ENCODE measurements at regions not wholly inside any gene's neighbourhood (a gene's known extent, or its start where the extent isn't known, plus 50 kb on each side); places are given as distances from the start of the nearest gene placed in this dataset.

DNA sequence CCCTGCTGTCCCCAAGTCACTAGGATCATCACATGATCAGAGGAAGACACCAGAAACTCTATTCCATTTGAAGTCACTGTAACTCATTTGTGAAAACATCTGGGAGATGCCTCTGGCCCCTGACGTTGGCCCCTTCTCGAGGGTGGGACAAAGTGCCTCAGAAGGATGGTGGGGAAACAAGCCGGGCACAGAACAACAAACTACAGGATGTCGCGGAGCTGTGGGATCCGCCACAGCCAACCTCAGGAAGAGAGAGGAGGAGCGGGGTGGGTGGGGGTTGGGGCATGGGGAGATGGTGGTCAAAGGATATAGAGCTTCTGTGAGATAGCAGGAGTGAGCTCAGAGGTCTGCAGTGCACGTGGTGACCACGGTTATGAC, 265.6 kb upstream of the TCERG1L start:
- TF ChIP-seq CTCF (IDR thresholded peaks at IDR 0.05), result no peak
- no peak for TF ChIP-seq EP300 (IDR thresholded peaks at IDR 0.05)
- no peak for TF ChIP-seq POLR2A (IDR thresholded peaks at IDR 0.05; ENCODE audit: low read depth)
- TF ChIP-seq POLR2AphosphoS5 (IDR thresholded peaks at IDR 0.05), result no peak
